ENCODE measurements at regions not wholly inside any gene's neighbourhood (a gene's known extent, or its start where the extent isn't known, plus 50 kb on each side); places are given as distances from the start of the nearest gene placed in this dataset.

DNA sequence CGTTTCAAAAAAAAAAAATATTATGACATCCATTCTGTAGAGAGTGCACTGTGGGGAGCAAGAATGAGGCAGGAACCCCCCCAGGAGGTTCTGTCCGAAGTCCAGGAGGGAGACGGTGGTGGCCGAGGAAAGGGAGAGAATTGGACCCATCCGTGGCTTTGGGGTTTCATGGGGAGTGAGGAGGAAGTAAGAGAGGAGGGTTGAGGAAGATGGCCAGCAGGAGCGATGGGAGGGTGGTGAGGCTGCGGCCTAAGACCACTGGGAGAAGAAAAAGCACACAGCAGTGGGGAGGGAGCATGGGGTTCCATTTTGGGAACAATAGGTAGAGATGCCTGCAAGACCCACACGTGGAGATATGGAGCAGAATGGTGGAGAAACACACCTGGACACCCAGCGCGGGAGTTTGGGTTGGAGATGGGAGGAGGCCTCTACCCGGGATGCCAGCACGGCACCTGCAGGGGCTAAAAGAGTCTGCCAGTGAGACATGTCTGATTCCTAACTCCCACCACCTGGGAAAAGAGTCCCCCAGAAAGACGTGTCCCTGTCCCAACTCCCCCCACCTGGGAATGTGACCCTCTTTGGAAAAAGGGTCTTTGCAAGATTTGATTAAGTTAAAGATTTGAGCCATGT lies 72.5 kb upstream of the SHANK2 start:
- TF ChIP-seq, protein P1, sequence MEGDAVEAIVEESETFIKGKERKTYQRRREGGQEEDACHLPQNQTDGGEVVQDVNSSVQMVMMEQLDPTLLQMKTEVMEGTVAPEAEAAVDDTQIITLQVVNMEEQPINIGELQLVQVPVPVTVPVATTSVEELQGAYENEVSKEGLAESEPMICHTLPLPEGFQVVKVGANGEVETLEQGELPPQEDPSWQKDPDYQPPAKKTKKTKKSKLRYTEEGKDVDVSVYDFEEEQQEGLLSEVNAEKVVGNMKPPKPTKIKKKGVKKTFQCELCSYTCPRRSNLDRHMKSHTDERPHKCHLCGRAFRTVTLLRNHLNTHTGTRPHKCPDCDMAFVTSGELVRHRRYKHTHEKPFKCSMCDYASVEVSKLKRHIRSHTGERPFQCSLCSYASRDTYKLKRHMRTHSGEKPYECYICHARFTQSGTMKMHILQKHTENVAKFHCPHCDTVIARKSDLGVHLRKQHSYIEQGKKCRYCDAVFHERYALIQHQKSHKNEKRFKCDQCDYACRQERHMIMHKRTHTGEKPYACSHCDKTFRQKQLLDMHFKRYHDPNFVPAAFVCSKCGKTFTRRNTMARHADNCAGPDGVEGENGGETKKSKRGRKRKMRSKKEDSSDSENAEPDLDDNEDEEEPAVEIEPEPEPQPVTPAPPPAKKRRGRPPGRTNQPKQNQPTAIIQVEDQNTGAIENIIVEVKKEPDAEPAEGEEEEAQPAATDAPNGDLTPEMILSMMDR (IDR thresholded peaks at IDR 0.05): no peak
- TF ChIP-seq POLR2A (IDR thresholded peaks at IDR 0.05): no peak

Data from uterus (tissue), 2 donors.